PC-9 (cell line): ENCODE measurements at regions not wholly inside any gene's neighbourhood (a gene's known extent, or its start where the extent isn't known, plus 50 kb on each side); places are given as distances from the start of the nearest gene placed in this dataset.

Experiments
- BruUV-seq: library from RNA; stranded (reverse); fragments of 400-500 nt; replicated peaks from 2 replicates; lab custom pipeline; 2021; lab: Mats Ljungman, UMichigan
- CTCF ChIA-PET: fragments of 300-600 bp; sonication (Branson Sonifier 250); formaldehyde crosslinking; loops from one replicate; lab custom pipeline; 2022; ENCODE audit warnings: antibody characterized with exemption; lab: Charles Lee
- POLR2A ChIA-PET: fragments of 300-600 bp; sonication (Branson Sonifier 250); formaldehyde crosslinking; loops from one replicate; lab custom pipeline; 2022; ENCODE audit warnings: antibody characterized with exemption; ENCODE audit not compliant: unreplicated experiment; lab: Charles Lee
- DNase-seq, 2 experiments: peaks; one replicate each; pipeline versions ENCODE4 v3.0.0 to v3.0.0-alpha.2; 2015 to 2022; ENCODE audit warnings: mixed read lengths in 1 of 2
- H2AFZ ChIP-seq: fragments of 200-600 bp; sonication (generic); 2 replicates; pipeline ENCODE4 v1.8.1; 2017; ENCODE audit warnings: antibody characterized with exemption
- H3F3A ChIP-seq: fragments of 200-600 bp; sonication (generic); 2 replicates; pipeline ENCODE4 v1.8.1; 2017; ENCODE audit warnings: antibody characterized with exemption, mild to moderate bottlenecking, low read depth; ENCODE audit not compliant: insufficient read depth
- H3K27ac ChIP-seq: fragments of 200-600 bp; sonication (generic); 2 replicates; pipeline ENCODE4 v1.6.1; 2016; ENCODE audit warnings: mixed run types
- H3K27me3 ChIP-seq: fragments of 200-600 bp; sonication (generic); 2 replicates; pipeline ENCODE4 v1.6.1; 2016; ENCODE audit warnings: low read depth, mixed run types; ENCODE audit not compliant: insufficient read depth
- H3K36me3 ChIP-seq: fragments of 200-600 bp; sonication (generic); 2 replicates; pipeline ENCODE4 v1.6.1; 2016; ENCODE audit warnings: low read depth, mixed run types
- H3K4me1 ChIP-seq: fragments of 200-600 bp; sonication (generic); replicated peaks from 2 replicates; pipeline ENCODE4 v1.6.1; 2016; ENCODE audit warnings: mixed run types; ENCODE audit not compliant: insufficient read depth
- H3K4me2 ChIP-seq: fragments of 200-600 bp; sonication (generic); 2 replicates; pipeline ENCODE4 v1.6.1; 2017; ENCODE audit warnings: mixed run types
- H3K4me3 ChIP-seq: fragments of 200-600 bp; sonication (generic); 2 replicates; pipeline ENCODE4 v1.6.1; 2016; ENCODE audit warnings: mixed run types
- H3K79me2 ChIP-seq: fragments of 200-600 bp; sonication (generic); 2 replicates; pipeline ENCODE4 v1.6.1; 2017; ENCODE audit warnings: low read depth, mixed run types
- H3K9me2 ChIP-seq: fragments of 200-600 bp; sonication (generic); 2 replicates; pipeline ENCODE4 v1.8.1; 2017; ENCODE audit warnings: mild to moderate bottlenecking; ENCODE audit not compliant: insufficient read depth
- H3K9me3 ChIP-seq: fragments of 200-600 bp; sonication (generic); 2 replicates; pipeline ENCODE4 v1.8.1; 2016; ENCODE audit warnings: low read depth; ENCODE audit not compliant: insufficient read depth
- H4K20me1 ChIP-seq: fragments of 200-600 bp; sonication (generic); 2 replicates; pipeline ENCODE4 v1.8.1; 2017; ENCODE audit not compliant: insufficient read depth
- CTCF ChIP-seq: fragments of 200-600 bp; sonication (generic); conservative IDR thresholded peaks from 2 replicates; pipeline ENCODE4 v1.6.1; 2017; ENCODE audit warnings: mixed run types, antibody characterized with exemption, mild to moderate bottlenecking, moderate library complexity
- EZH2 ChIP-seq: fragments of 200-600 bp; sonication (generic); IDR thresholded peaks from 2 replicates; pipeline ENCODE4 v1.8.0; 2017; ENCODE audit warnings: antibody characterized with exemption, low read depth
- intact Hi-C: fragments of 100-400 bp; cut with micrococcal nuclease; formaldehyde crosslinking; loops from one replicate; pipeline ENCODE4 v1.10.0; 2022; ENCODE audit not compliant: unreplicated experiment

- TF ChIP-seq CTCF, result peak; percentile 95
- TF ChIP-seq EZH2, result no peak
- Histone ChIP-seq H3K27me3 (no peaks in the 10 kb centered on the region), H3K4me3 (no peak overlapping the region), H3K79me2 (no peaks in the 10 kb centered on the region), H2AFZ (no peak overlapping the region), H3F3A (no peaks in the 10 kb centered on the region), H3K9me2 (no peaks in the 10 kb centered on the region), H3K9me3 (no peaks in the 10 kb centered on the region), H3K4me1 (no peaks in the 10 kb centered on the region), H3K27ac (no peak overlapping the region), H3K36me3 (no peaks in the 10 kb centered on the region), H4K20me1 (no peaks in the 10 kb centered on the region), H3K4me2 (no peak overlapping the region)
- POLR2A ChIA-PET, result no interaction called here
- intact Hi-C loops, result loop anchor here (1.0 to 10.0 kb wide), 5 partner anchors 72 to 1214 kb away; no protein-coding TSS in a partner anchor
- CTCF ChIA-PET, result interaction anchor here (0.6 to 0.7 kb wide), 3 partner anchors 38 to 1550 kb away, joined by 4 read pairs; no protein-coding TSS in a partner anchor
- peak in 1 of 2 experiments; percentile 80 for DNase-seq
- no TSS peak for BruUV-seq
Observed at GRCh38 chr5:18393565-18394442, 759.5 kb downstream of the TAF11L14 start.

- no peak overlapping the region for H3K4me3 ChIP-seq
- H3K4me2 ChIP-seq, result no peak overlapping the region
- no peaks in the 10 kb centered on the region for H4K20me1 ChIP-seq
- intact Hi-C loops, result loop anchor here (1.0 to 10.0 kb wide), 5 partner anchors 72 to 1214 kb away; no protein-coding TSS in a partner anchor
- BruUV-seq, result no TSS peak
- H3K36me3 ChIP-seq, result no peaks in the 10 kb centered on the region
- H3K79me2 ChIP-seq, result no peaks in the 10 kb centered on the region
- no peaks in the 10 kb centered on the region for H3K4me1 ChIP-seq
- H3F3A ChIP-seq, result no peaks in the 10 kb centered on the region
- H3K27ac ChIP-seq, result no peak overlapping the region
- TF ChIP-seq CTCF, result peak; percentile 31; the same call in 1 of the 2 replicates
- TF ChIP-seq EZH2, result no peak
- ChIA-PET POLR2A (no interaction called here), CTCF (interaction anchor here (0.6 to 0.7 kb wide), 3 partner anchors 38 to 1549 kb away, joined by 4 read pairs; no protein-coding TSS in a partner anchor)
- H3K9me3 ChIP-seq, result no peaks in the 10 kb centered on the region
- DNase-seq, result no peak
- H3K9me2 ChIP-seq, result no peaks in the 10 kb centered on the region
- no peak overlapping the region for H2AFZ ChIP-seq
- no peaks in the 10 kb centered on the region for H3K27me3 ChIP-seq
Observed at GRCh38 chr5:18394443-18394804, 760.2 kb downstream of the TAF11L14 start.

- intact Hi-C loops, result loop anchor here (10.0 kb wide), 2 partner anchors 379 to 929 kb away; no protein-coding TSS in a partner anchor
- Histone ChIP-seq H3K4me1 (no peaks in the 10 kb centered on the region), H2AFZ (no peak overlapping the region), H3F3A (no peaks in the 10 kb centered on the region), H3K9me3 (no peaks in the 10 kb centered on the region), H3K79me2 (no peaks in the 10 kb centered on the region), H3K9me2 (no peaks in the 10 kb centered on the region), H3K27me3 (no peaks in the 10 kb centered on the region), H4K20me1 (no peaks in the 10 kb centered on the region), H3K4me2 (no peak overlapping the region), H3K4me3 (no peak overlapping the region), H3K36me3 (no peaks in the 10 kb centered on the region), H3K27ac (no peak overlapping the region)
- POLR2A ChIA-PET, result no interaction called here
- TF ChIP-seq EZH2, result no peak
- TF ChIP-seq CTCF, result no peak
- no TSS peak for BruUV-seq
- DNase-seq, result no peak
- CTCF ChIA-PET, result no interaction called here
Observed at GRCh38 chr5:18395126-18396110, 761.2 kb downstream of the TAF11L14 start.
